ENCODE measurements at regions not wholly inside any gene's neighbourhood (a gene's known extent, or its start where the extent isn't known, plus 50 kb on each side); places are given as distances from the start of the nearest gene placed in this dataset.

DNA sequence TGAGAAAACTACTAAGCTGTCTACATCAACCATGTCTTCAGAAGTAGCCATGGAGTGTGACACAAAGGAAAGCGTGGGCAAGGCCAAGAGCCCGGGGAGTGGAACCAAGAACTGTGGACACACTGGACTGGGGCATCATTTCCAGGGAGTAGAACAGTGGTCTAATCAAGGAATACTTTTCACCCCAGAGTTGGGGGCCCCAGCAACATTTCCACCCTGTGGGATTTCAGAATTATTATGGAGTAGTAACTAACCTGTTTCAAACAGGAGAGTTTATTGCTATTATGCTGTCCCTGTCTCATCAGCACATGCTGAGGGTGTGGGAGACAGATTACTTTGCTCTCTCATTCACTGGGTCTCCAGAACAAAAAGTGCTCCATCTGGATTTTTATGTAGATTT is 58.0 kb upstream of the FSTL4 start:
- no peak for TF ChIP-seq CTCF (conservative IDR thresholded peaks at IDR 0.05; ENCODE audit: low read length)
- TF ChIP-seq EZH2phosphoT487 (IDR thresholded peaks at IDR 0.05; ENCODE audit: borderline replicate concordance, low read depth, low read length): no peak

All from OCI-LY7 (cell line).